GM23338 (cell line): ENCODE measurements at regions not wholly inside any gene's neighbourhood (a gene's known extent, or its start where the extent isn't known, plus 50 kb on each side); places are given as distances from the start of the nearest gene placed in this dataset.

Experiments
- ATAC-seq: fragments of 200-7000 bp; cut with Tn5 transposase; 3 replicates; pipeline ENCODE4 v1.9.1; 2020
- DNase-seq: peaks from one replicate; pipeline ENCODE4 v3.0.0-alpha.2; 2015; ENCODE audit warnings: low spot score
- H2AFZ ChIP-seq: fragments of 200-600 bp; sonication (generic); 2 replicates; pipeline ENCODE4 v1.8.0; 2016; ENCODE audit warnings: antibody characterized with exemption, mild to moderate bottlenecking, moderate library complexity
- H3F3A ChIP-seq: fragments of 200-600 bp; sonication (generic); replicated peaks from 2 replicates; pipeline ENCODE4 v1.8.0; 2017; ENCODE audit warnings: antibody characterized with exemption, mixed run types, low read depth
- H3K27ac ChIP-seq: fragments of 200-600 bp; sonication (generic); 2 replicates; pipeline ENCODE4 v1.6.1; 2016; ENCODE audit warnings: low read depth
- H3K27me3 ChIP-seq: fragments of 200-600 bp; sonication (generic); 2 replicates; pipeline ENCODE4 v1.8.0; 2016; ENCODE audit warnings: mild to moderate bottlenecking, mixed run types, moderate library complexity; ENCODE audit not compliant: insufficient read depth
- H3K36me3 ChIP-seq: fragments of 200-600 bp; sonication (generic); 2 replicates; pipeline ENCODE4 v1.8.0; 2016; ENCODE audit warnings: mild to moderate bottlenecking; ENCODE audit not compliant: insufficient read depth
- H3K4me1 ChIP-seq: fragments of 200-600 bp; sonication (generic); 2 replicates; pipeline ENCODE4 v1.8.0; 2016; ENCODE audit warnings: mild to moderate bottlenecking, moderate library complexity; ENCODE audit not compliant: insufficient read depth
- H3K4me2 ChIP-seq: fragments of 200-600 bp; sonication (generic); 2 replicates; pipeline ENCODE4 v1.7.1; 2017; ENCODE audit warnings: mixed run types
- H3K4me3 ChIP-seq: fragments of 200-600 bp; sonication (generic); 2 replicates; pipeline ENCODE4 v1.6.1; 2016; ENCODE audit warnings: mixed run types
- H3K79me2 ChIP-seq: fragments of 200-600 bp; sonication (generic); replicated peaks from 2 replicates; pipeline ENCODE4 v1.8.0; 2017; ENCODE audit warnings: mild to moderate bottlenecking; ENCODE audit not compliant: insufficient read depth
- H3K9me2 ChIP-seq: fragments of 200-600 bp; sonication (generic); 2 replicates; pipeline ENCODE4 v1.8.0; 2017; ENCODE audit not compliant: insufficient read depth
- H4K20me1 ChIP-seq: fragments of 200-600 bp; sonication (generic); replicated peaks from 2 replicates; pipeline ENCODE4 v1.8.0; 2017; ENCODE audit warnings: mild to moderate bottlenecking; ENCODE audit not compliant: insufficient read depth
- H3K27ac Mint-ChIP-seq: 2 replicates; pipeline ENCODE4 v1.8.0; 2020; ENCODE audit warnings: inconsistent platforms, mild to moderate bottlenecking, moderate library complexity, mixed read lengths
- H3K27me3 Mint-ChIP-seq: 3 replicates; pipeline ENCODE4 v1.8.0; 2022; ENCODE audit warnings: low read depth, mild to moderate bottlenecking, moderate library complexity, mixed read lengths, inconsistent platforms; ENCODE audit not compliant: insufficient read depth, poor library complexity
- H3K36me3 Mint-ChIP-seq: 3 replicates; pipeline ENCODE4 v1.8.0; 2021; ENCODE audit warnings: low read depth, mild to moderate bottlenecking, inconsistent platforms, moderate library complexity, mixed read lengths
- H3K4me1 Mint-ChIP-seq: 3 replicates; pipeline ENCODE4 v1.8.0; 2020; ENCODE audit warnings: mild to moderate bottlenecking, inconsistent platforms, mixed read lengths
- H3K4me3 Mint-ChIP-seq: 3 replicates; pipeline ENCODE4 v1.8.0; 2021; ENCODE audit warnings: moderate library complexity, mild to moderate bottlenecking, inconsistent platforms, mixed read lengths
- H3K9me3 Mint-ChIP-seq: 3 replicates; pipeline ENCODE4 v1.8.0; 2020; ENCODE audit warnings: moderate library complexity, mild to moderate bottlenecking, inconsistent platforms, mixed read lengths
- JUNB ChIP-seq: IDR thresholded peaks from one replicate; pipeline ENCODE4 v1.6.1; 2016; ENCODE audit warnings: antibody characterized with exemption; ENCODE audit not compliant: unreplicated experiment
- ZNF114 ChIP-seq: fragments of 250-450 bp; sonication (Bioruptor Pico); IDR thresholded peaks from 2 replicates; pipeline ENCODE4 v1.5.0; 2020; ENCODE audit warnings: mild to moderate bottlenecking, moderate library complexity
- ZNF331 ChIP-seq: fragments of 250-450 bp; sonication (Bioruptor Pico); IDR thresholded peaks from 2 replicates; pipeline ENCODE4 v1.5.0; 2020; ENCODE audit warnings: low read depth, mild to moderate bottlenecking, moderate library complexity
- TF ChIP-seq, protein P1 (sequence below): fragments of 250-450 bp; sonication (Bioruptor Pico); IDR thresholded peaks from 2 replicates; pipeline ENCODE4 v1.5.0; 2020; ENCODE audit warnings: mild to moderate bottlenecking, moderate library complexity
- TF ChIP-seq, protein P2 (sequence below), 2 experiments: fragments of 200-600 bp in 1 of 2; sonication (generic) in 1 of 2; conservative IDR thresholded peaks; 2 replicates each; pipeline versions ENCODE4 v1.5.1 to v1.6.1; 2016 to 2017; ENCODE audit warnings: antibody characterized with exemption in 2 of 2, low read depth in 2 of 2, mild to moderate bottlenecking in 2 of 2, moderate library complexity in 1 of 2
- TF ChIP-seq, protein P3 (sequence below): IDR thresholded peaks from 2 replicates; pipeline ENCODE4 v1.6.1; 2016; ENCODE audit warnings: antibody characterized with exemption

DNA sequence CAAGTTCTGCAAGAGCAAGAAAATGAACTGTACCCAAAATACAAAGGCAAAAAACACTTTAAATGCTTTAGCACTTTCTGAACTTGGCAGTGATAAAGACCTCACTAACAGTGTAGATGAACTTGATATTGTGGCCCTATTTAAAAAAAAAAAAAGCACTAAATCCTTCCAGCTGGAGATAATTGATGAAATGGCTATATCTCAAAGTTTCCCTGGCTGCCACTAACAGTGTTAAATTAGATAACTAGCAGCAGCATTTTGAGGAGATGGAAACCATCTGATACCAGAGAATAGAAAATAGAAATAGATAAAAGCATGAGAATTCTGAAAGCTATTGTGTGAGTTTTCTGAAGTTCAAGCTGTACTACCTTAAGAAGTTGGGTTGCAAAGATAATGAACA, 317.2 kb downstream of the RWDD3 start (continued):
- TF ChIP-seq, protein P1, sequence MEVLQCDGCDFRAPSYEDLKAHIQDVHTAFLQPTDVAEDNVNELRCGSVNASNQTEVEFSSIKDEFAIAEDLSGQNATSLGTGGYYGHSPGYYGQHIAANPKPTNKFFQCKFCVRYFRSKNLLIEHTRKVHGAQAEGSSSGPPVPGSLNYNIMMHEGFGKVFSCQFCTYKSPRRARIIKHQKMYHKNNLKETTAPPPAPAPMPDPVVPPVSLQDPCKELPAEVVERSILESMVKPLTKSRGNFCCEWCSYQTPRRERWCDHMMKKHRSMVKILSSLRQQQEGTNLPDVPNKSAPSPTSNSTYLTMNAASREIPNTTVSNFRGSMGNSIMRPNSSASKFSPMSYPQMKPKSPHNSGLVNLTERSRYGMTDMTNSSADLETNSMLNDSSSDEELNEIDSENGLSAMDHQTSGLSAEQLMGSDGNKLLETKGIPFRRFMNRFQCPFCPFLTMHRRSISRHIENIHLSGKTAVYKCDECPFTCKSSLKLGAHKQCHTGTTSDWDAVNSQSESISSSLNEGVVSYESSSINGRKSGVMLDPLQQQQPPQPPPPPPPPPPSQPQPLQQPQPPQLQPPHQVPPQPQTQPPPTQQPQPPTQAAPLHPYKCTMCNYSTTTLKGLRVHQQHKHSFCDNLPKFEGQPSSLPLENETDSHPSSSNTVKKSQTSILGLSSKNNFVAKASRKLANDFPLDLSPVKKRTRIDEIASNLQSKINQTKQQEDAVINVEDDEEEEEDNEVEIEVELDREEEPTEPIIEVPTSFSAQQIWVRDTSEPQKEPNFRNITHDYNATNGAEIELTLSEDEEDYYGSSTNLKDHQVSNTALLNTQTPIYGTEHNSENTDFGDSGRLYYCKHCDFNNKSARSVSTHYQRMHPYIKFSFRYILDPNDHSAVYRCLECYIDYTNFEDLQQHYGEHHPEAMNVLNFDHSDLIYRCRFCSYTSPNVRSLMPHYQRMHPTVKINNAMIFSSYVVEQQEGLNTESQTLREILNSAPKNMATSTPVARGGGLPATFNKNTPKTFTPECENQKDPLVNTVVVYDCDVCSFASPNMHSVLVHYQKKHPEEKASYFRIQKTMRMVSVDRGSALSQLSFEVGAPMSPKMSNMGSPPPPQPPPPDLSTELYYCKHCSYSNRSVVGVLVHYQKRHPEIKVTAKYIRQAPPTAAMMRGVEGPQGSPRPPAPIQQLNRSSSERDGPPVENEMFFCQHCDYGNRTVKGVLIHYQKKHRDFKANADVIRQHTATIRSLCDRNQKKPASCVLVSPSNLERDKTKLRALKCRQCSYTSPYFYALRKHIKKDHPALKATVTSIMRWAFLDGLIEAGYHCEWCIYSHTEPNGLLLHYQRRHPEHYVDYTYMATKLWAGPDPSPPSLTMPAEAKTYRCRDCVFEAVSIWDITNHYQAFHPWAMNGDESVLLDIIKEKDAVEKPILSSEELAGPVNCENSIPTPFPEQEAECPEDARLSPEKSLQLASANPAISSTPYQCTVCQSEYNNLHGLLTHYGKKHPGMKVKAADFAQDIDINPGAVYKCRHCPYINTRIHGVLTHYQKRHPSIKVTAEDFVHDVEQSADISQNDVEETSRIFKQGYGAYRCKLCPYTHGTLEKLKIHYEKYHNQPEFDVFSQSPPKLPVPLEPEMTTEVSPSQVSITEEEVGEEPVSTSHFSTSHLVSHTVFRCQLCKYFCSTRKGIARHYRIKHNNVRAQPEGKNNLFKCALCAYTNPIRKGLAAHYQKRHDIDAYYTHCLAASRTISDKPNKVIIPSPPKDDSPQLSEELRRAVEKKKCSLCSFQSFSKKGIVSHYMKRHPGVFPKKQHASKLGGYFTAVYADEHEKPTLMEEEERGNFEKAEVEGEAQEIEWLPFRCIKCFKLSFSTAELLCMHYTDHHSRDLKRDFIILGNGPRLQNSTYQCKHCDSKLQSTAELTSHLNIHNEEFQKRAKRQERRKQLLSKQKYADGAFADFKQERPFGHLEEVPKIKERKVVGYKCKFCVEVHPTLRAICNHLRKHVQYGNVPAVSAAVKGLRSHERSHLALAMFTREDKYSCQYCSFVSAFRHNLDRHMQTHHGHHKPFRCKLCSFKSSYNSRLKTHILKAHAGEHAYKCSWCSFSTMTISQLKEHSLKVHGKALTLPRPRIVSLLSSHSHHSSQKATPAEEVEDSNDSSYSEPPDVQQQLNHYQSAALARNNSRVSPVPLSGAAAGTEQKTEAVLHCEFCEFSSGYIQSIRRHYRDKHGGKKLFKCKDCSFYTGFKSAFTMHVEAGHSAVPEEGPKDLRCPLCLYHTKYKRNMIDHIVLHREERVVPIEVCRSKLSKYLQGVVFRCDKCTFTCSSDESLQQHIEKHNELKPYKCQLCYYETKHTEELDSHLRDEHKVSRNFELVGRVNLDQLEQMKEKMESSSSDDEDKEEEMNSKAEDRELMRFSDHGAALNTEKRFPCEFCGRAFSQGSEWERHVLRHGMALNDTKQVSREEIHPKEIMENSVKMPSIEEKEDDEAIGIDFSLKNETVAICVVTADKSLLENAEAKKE (CRISPR knock-in tag) = no peak
- TF ChIP-seq JUNB = no peak
- TF ChIP-seq ZNF114 (CRISPR knock-in tag) = no peak

DNA sequence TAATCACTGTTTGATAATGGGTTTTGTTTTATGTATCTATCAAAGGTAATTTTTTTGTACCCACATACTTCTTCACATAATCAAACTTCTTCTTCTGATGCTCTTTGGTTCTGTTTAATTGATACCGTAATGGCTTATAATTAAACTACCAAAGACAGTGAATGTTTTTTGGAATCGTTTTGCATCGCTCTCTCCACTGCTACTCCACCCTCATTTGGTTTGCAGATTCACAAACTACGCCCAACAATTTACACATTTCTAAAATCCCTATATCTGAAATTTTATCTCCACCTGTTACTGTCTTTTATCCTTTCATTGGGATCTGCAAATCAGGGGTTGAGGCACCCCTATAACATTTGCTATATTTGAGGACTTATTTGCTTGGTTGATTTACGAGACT, 319.6 kb downstream of the RWDD3 start:
- no peak overlapping the region for H3K27ac ChIP-seq
- no peaks in the 10 kb centered on the region for H3K27me3 ChIP-seq
- Mint-ChIP-seq H3K4me1 (no peaks in the 10 kb centered on the region; the same call in 2 of the 3 replicates), H3K27ac (no peak overlapping the region), H3K9me3 (peaks cover 32% of the 10 kb centered on the region), H3K36me3 (peaks cover 25% of the 10 kb centered on the region), H3K4me3 (no peak overlapping the region), H3K27me3 (no peaks in the 10 kb centered on the region)
- no peaks in the 10 kb centered on the region for H4K20me1 ChIP-seq
- H3K4me2 ChIP-seq = no peak overlapping the region
- H2AFZ ChIP-seq = no peak overlapping the region
- DNase-seq = no peak
- H3F3A ChIP-seq = no peaks in the 10 kb centered on the region
- ATAC-seq = no peak
- H3K4me1 ChIP-seq = no peaks in the 10 kb centered on the region
- H3K9me2 ChIP-seq = peaks cover 12% of the 10 kb centered on the region; the same call in 1 of the 2 replicates
- H3K36me3 ChIP-seq = peaks cover 5% of the 10 kb centered on the region; the same call in 1 of the 2 replicates
- H3K79me2 ChIP-seq = no peaks in the 10 kb centered on the region
- no peak overlapping the region for H3K4me3 ChIP-seq
- TF ChIP-seq, protein P1 (CRISPR knock-in tag) = no peak
- TF ChIP-seq ZNF114 (CRISPR knock-in tag) = no peak
- no peak for TF ChIP-seq JUNB
- TF ChIP-seq, protein P2, sequence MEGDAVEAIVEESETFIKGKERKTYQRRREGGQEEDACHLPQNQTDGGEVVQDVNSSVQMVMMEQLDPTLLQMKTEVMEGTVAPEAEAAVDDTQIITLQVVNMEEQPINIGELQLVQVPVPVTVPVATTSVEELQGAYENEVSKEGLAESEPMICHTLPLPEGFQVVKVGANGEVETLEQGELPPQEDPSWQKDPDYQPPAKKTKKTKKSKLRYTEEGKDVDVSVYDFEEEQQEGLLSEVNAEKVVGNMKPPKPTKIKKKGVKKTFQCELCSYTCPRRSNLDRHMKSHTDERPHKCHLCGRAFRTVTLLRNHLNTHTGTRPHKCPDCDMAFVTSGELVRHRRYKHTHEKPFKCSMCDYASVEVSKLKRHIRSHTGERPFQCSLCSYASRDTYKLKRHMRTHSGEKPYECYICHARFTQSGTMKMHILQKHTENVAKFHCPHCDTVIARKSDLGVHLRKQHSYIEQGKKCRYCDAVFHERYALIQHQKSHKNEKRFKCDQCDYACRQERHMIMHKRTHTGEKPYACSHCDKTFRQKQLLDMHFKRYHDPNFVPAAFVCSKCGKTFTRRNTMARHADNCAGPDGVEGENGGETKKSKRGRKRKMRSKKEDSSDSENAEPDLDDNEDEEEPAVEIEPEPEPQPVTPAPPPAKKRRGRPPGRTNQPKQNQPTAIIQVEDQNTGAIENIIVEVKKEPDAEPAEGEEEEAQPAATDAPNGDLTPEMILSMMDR (conservative IDR thresholded peaks at IDR 0.05; ENCODE audit: low read depth in 2 of 2) = no peak
- TF ChIP-seq, protein P3, sequence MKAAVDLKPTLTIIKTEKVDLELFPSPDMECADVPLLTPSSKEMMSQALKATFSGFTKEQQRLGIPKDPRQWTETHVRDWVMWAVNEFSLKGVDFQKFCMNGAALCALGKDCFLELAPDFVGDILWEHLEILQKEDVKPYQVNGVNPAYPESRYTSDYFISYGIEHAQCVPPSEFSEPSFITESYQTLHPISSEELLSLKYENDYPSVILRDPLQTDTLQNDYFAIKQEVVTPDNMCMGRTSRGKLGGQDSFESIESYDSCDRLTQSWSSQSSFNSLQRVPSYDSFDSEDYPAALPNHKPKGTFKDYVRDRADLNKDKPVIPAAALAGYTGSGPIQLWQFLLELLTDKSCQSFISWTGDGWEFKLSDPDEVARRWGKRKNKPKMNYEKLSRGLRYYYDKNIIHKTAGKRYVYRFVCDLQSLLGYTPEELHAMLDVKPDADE = no peak
- TF ChIP-seq ZNF331 = no peak
